A673 (cell line): ENCODE measurements at regions not wholly inside any gene's neighbourhood (a gene's known extent, or its start where the extent isn't known, plus 50 kb on each side); places are given as distances from the start of the nearest gene placed in this dataset.

Experiments used
- BruUV-seq: library from RNA; stranded (reverse); fragments of 400-500 nt; replicated peaks from 2 replicates; lab custom pipeline; 2021; lab: Mats Ljungman, UMichigan
- CTCF ChIA-PET: fragments of 300-600 bp; sonication (Branson Sonifier 250); formaldehyde crosslinking; loops from one replicate; lab custom pipeline; 2022; ENCODE audit warnings: antibody characterized with exemption; lab: Charles Lee
- POLR2A ChIA-PET: fragments of 300-600 bp; sonication (Branson Sonifier 250); formaldehyde crosslinking; loops from one replicate; lab custom pipeline; 2022; ENCODE audit warnings: antibody characterized with exemption; ENCODE audit not compliant: low non-redundant PET; lab: Charles Lee
- DNase-seq: peaks from one replicate; pipeline ENCODE4 v3.0.0-alpha.2; 2015; ENCODE audit warnings: low spot score
- H3K27ac ChIP-seq: fragments of 200-600 bp; sonication (generic); 2 replicates; pipeline ENCODE4 v1.5.1; 2016; ENCODE audit warnings: mixed run types, low read depth, mild to moderate bottlenecking, mixed read lengths, antibody characterized with exemption, low read length; ENCODE audit not compliant: poor library complexity, severe bottlenecking
- H3K27me3 ChIP-seq: fragments of 200-600 bp; sonication (generic); replicated peaks from 2 replicates; pipeline ENCODE4 v1.6.1; 2017; ENCODE audit warnings: mixed run types, low read depth, mild to moderate bottlenecking, mixed read lengths, antibody characterized with exemption, low read length; ENCODE audit not compliant: insufficient read depth, poor library complexity
- H3K36me3 ChIP-seq: fragments of 200-600 bp; sonication (generic); 2 replicates; pipeline ENCODE4 v1.6.1; 2016; ENCODE audit warnings: mixed run types, mild to moderate bottlenecking, mixed read lengths, antibody characterized with exemption, low read length; ENCODE audit not compliant: insufficient read depth, poor library complexity, severe bottlenecking
- H3K4me1 ChIP-seq: fragments of 200-600 bp; sonication (generic); 2 replicates; pipeline ENCODE4 v1.6.1; 2017; ENCODE audit warnings: mixed run types, mild to moderate bottlenecking, mixed read lengths, antibody characterized with exemption, low read length; ENCODE audit not compliant: insufficient read depth, poor library complexity, severe bottlenecking
- H3K4me3 ChIP-seq: fragments of 200-600 bp; sonication (generic); 2 replicates; pipeline ENCODE4 v1.5.1; 2016; ENCODE audit warnings: low read depth, mixed run types, mild to moderate bottlenecking, mixed read lengths, low read length; ENCODE audit not compliant: poor library complexity, severe bottlenecking
- H3K9me3 ChIP-seq: fragments of 200-600 bp; sonication (generic); 2 replicates; pipeline ENCODE4 v1.6.1; 2016; ENCODE audit warnings: mixed run types, low read depth, mild to moderate bottlenecking, mixed read lengths, antibody characterized with exemption, low read length; ENCODE audit not compliant: poor library complexity, severe bottlenecking
- EZH2 ChIP-seq: fragments of 200-600 bp; sonication (generic); IDR thresholded peaks from 2 replicates; pipeline ENCODE4 v1.6.1; 2017; ENCODE audit warnings: borderline replicate concordance, low read depth, mild to moderate bottlenecking, mixed read lengths, antibody characterized with exemption, low read length; ENCODE audit not compliant: poor library complexity, severe bottlenecking
- intact Hi-C: fragments of 100-400 bp; cut with micrococcal nuclease; formaldehyde crosslinking; loops from one replicate; pipeline ENCODE4 v1.10.0; 2022; ENCODE audit not compliant: unreplicated experiment
- TF ChIP-seq, protein P1 (sequence below): fragments of 300-800, 200-600 bp; sonication (generic); conservative IDR thresholded peaks from 2 replicates; pipeline ENCODE4 v1.5.1; 2017; ENCODE audit warnings: low read depth, mild to moderate bottlenecking, antibody characterized with exemption, low read length, moderate library complexity, mixed read lengths

DNA sequence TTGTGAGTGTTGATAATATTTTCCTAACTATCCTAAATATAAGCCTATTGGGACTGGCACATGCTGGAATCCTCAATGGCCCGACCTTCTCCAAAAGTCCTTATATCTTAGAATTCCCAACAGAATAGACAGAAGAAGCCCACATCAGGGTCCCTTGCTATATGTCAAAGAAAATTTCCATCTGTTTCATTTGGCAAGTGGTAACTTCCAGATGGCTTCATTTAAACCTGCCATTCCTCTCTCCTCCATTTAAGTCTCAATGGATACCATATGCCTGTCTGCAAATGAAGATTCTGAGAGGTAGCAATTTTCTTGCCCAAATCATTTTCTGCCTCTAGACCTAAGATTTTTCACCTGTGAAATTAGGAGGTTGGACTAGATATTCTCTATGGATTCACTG is 73.1 kb upstream of the KCNA4 start:
- ChIA-PET CTCF (no interaction called here), POLR2A (no interaction called here)
- TF ChIP-seq, protein P1, sequence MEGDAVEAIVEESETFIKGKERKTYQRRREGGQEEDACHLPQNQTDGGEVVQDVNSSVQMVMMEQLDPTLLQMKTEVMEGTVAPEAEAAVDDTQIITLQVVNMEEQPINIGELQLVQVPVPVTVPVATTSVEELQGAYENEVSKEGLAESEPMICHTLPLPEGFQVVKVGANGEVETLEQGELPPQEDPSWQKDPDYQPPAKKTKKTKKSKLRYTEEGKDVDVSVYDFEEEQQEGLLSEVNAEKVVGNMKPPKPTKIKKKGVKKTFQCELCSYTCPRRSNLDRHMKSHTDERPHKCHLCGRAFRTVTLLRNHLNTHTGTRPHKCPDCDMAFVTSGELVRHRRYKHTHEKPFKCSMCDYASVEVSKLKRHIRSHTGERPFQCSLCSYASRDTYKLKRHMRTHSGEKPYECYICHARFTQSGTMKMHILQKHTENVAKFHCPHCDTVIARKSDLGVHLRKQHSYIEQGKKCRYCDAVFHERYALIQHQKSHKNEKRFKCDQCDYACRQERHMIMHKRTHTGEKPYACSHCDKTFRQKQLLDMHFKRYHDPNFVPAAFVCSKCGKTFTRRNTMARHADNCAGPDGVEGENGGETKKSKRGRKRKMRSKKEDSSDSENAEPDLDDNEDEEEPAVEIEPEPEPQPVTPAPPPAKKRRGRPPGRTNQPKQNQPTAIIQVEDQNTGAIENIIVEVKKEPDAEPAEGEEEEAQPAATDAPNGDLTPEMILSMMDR: no peak
- TF ChIP-seq EZH2: no peak
- Histone ChIP-seq H3K4me3 (no peak overlapping the region), H3K9me3 (no peaks in the 10 kb centered on the region), H3K27ac (no peak overlapping the region), H3K4me1 (no peaks in the 10 kb centered on the region), H3K27me3 (peaks cover 8% of the 10 kb centered on the region), H3K36me3 (no peaks in the 10 kb centered on the region)
- BruUV-seq: no TSS peak
- intact Hi-C loops: no loop called here
- no peak for DNase-seq

DNA sequence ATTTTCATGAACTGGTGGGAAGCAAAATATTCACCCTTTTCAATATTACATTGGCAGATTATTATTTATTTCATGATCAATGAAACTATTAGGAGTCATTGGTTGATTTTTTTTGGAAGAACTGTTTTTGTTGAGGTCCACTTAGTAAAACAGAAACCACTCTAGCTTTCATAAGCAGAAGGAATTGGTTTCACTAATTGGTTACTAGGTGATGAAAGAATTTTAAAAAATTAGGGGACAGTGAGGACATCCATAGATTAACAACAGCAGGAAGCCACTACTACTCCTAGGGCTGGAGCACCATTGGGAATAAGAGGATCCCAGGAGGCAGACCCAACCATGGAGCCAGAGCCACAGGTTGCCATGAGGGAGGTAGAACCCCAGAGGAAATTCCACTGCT is 74.4 kb upstream of the KCNA4 start:
- intact Hi-C loops: no loop called here
- DNase-seq: no peak
- ChIA-PET CTCF (no interaction called here), POLR2A (no interaction called here)
- Histone ChIP-seq H3K4me1 (no peaks in the 10 kb centered on the region), H3K27me3 (peaks cover 8% of the 10 kb centered on the region), H3K36me3 (no peaks in the 10 kb centered on the region), H3K4me3 (no peak overlapping the region), H3K27ac (no peak overlapping the region), H3K9me3 (no peaks in the 10 kb centered on the region)
- TF ChIP-seq, protein P1: no peak
- no peak for TF ChIP-seq EZH2
- no TSS peak for BruUV-seq

DNA sequence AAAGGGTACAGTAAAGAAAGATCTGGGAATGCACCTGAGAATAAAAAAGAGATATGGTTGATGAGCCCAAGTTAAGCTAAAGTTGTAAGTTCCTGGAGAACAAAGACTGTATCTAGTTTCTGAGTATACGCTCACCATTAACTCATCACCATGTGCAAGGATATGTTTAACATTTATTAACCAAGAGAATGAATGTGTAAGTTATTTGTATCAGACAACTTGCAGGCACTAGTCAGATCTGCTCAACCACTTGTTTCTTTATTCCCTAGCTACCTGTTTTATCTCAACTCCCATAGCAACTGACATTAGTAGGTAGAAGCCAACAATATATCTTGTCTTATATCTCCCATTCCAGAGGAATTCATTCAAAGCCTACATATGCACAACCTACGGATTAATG is 74.9 kb upstream of the KCNA4 start:
- Histone ChIP-seq H3K4me1 (no peaks in the 10 kb centered on the region), H3K27ac (no peak overlapping the region), H3K36me3 (no peaks in the 10 kb centered on the region), H3K27me3 (peaks cover 8% of the 10 kb centered on the region), H3K4me3 (no peak overlapping the region), H3K9me3 (no peaks in the 10 kb centered on the region)
- no TSS peak for BruUV-seq
- POLR2A ChIA-PET: no interaction called here
- TF ChIP-seq EZH2: no peak
- TF ChIP-seq, protein P1: no peak
- DNase-seq: no peak
- intact Hi-C loops: no loop called here
- CTCF ChIA-PET: no interaction called here
